Right lung (tissue), 2 donors: ENCODE measurements at regions not wholly inside any gene's neighbourhood (a gene's known extent, or its start where the extent isn't known, plus 50 kb on each side); places are given as distances from the start of the nearest gene placed in this dataset.
"Not testable (repeated sequence)": the region's sequence is repeated elsewhere in the genome, so short reads cannot be mapped to it uniquely, and the experiment has no call there.

ENCODE experiments used
- DNase-seq, 2 donors: peaks; one replicate each; pipeline ENCODE4 v3.0.0-alpha.2; 2013

GRCh38 chr1:105386489-105386888 lies 1636.8 kb downstream of the AMY1C start:
- DNase-seq = no peak

- no peak for DNase-seq
Observed at GRCh38 chr1:105396001-105396400, 1646.3 kb downstream of the AMY1C start.

GRCh38 chr1:105398909-105399308 lies 1649.2 kb downstream of the AMY1C start:
- no peak for DNase-seq

- no peak for DNase-seq
Observed at GRCh38 chr1:105399716-105400115, 1650.0 kb downstream of the AMY1C start.

GRCh38 chr1:105416261-105416660 lies 1640.2 kb upstream of the PRMT6 start:
- DNase-seq = no peak

- DNase-seq = no peak
Observed at GRCh38 chr1:105419030-105419429, 1637.4 kb upstream of the PRMT6 start.

GRCh38 chr1:105427543-105427942 lies 1628.9 kb upstream of the PRMT6 start:
- no peak for DNase-seq

- no peak for DNase-seq
Observed at GRCh38 chr1:105436589-105437259, 1619.8 kb upstream of the PRMT6 start.

GRCh38 chr1:105437847-105438246 lies 1618.6 kb upstream of the PRMT6 start:
- DNase-seq = no peak

- no peak for DNase-seq
Observed at GRCh38 chr1:105442901-105443300, 1613.6 kb upstream of the PRMT6 start.

- no peak for DNase-seq
Observed at GRCh38 chr1:105459759-105460158, 1596.7 kb upstream of the PRMT6 start.

GRCh38 chr1:105462308-105462707 lies 1594.2 kb upstream of the PRMT6 start:
- no peak for DNase-seq

- DNase-seq = no peak
Observed at GRCh38 chr1:105467549-105467948, 1588.9 kb upstream of the PRMT6 start.

- DNase-seq = not testable (repeated sequence)
Observed at GRCh38 chr1:105470541-105470940, 1585.9 kb upstream of the PRMT6 start.

- DNase-seq = no peak
Observed at GRCh38 chr1:105483436-105483835, 1573.0 kb upstream of the PRMT6 start.

- DNase-seq = no peak
Observed at GRCh38 chr1:105485207-105485606, 1571.3 kb upstream of the PRMT6 start.

GRCh38 chr1:105492921-105493320 lies 1563.6 kb upstream of the PRMT6 start:
- no peak for DNase-seq

- no peak for DNase-seq
Observed at GRCh38 chr1:105516068-105516467, 1540.4 kb upstream of the PRMT6 start.

GRCh38 chr1:105533996-105534395 lies 1522.5 kb upstream of the PRMT6 start:
- DNase-seq = no peak

GRCh38 chr1:105544475-105544874 lies 1512.0 kb upstream of the PRMT6 start:
- DNase-seq = no peak

GRCh38 chr1:105556266-105556665 lies 1500.2 kb upstream of the PRMT6 start:
- DNase-seq = no peak

- DNase-seq = no peak
Observed at GRCh38 chr1:105558023-105558422, 1498.5 kb upstream of the PRMT6 start.

- DNase-seq = no peak
Observed at GRCh38 chr1:105565006-105565405, 1491.5 kb upstream of the PRMT6 start.

- no peak for DNase-seq
Observed at GRCh38 chr1:105585791-105586190, 1470.7 kb upstream of the PRMT6 start.
